ENCODE measurements at regions not wholly inside any gene's neighbourhood (a gene's known extent, or its start where the extent isn't known, plus 50 kb on each side); places are given as distances from the start of the nearest gene placed in this dataset.

DNA sequence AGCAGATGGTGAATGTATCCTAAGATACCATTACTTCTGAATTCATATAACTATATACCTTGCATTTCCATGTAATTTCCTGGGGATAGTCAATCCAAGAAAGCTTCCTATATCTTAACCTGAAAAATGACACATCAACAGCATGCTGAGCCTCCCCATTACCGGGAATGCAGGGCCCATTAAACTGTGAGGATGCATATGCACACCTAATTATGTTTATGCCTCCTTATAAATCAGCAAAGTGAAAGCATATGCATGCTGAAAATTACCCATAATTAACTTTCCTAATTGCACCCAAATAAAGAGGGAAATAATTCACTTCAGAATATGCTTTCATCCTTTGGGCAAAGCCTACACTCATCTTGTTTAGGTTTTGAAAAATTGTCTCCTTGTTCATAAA lies 663.0 kb downstream of the KCNA4 start:
- DNase-seq (ENCODE audit: low read depth) = no peak

DNA sequence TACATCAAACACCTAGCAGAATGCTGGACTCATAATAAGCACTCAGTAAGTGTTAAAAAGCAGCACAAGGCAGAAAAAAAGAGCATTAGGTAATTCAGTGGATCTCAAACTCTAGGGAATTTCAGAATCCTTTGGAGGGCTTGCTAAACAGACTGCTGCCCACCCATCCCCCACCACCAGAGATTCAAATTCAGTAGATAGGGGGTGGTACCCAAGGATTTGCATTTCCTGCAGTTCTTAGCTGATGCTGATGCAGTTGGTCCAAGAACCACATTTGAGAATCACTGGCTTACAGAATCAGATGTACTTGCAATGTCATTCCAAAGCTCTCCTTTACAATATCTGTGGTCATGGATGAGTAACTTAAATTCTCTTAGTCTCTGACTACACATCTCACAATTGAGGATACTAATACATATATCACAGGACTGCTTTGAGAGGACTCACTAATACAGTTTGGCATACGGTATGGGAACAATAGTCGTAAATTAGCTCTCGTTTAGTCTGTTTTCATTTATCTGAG lies 664.5 kb downstream of the KCNA4 start:
- no peak for DNase-seq (ENCODE audit: low read depth)

DNA sequence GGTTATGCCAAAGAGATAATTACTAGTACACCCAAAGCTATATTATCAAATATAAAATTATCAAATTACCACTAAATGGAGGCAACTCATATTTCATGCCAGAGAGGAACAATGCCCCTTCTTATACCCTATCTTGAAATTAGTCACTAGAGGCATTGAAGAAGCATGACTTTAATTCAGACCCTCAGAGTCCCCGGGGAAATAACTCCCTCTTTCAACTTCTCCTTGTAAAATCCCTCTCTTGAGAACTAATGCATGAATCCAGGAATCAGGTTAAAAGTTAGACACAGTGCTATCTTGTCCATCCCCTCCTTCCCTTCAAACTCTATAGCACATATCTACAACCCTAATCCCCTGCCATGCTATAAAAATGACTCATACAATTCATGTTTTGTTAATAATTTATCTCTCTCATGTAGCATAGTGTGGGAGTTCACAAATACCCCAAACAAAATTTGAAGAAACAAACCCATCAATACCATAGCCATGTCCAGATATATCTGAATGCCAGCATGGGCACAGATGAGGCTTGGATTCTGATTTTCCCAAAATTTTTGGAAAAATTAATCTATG lies 665.4 kb downstream of the KCNA4 start:
- DNase-seq (ENCODE audit: low read depth) = no peak

DNA sequence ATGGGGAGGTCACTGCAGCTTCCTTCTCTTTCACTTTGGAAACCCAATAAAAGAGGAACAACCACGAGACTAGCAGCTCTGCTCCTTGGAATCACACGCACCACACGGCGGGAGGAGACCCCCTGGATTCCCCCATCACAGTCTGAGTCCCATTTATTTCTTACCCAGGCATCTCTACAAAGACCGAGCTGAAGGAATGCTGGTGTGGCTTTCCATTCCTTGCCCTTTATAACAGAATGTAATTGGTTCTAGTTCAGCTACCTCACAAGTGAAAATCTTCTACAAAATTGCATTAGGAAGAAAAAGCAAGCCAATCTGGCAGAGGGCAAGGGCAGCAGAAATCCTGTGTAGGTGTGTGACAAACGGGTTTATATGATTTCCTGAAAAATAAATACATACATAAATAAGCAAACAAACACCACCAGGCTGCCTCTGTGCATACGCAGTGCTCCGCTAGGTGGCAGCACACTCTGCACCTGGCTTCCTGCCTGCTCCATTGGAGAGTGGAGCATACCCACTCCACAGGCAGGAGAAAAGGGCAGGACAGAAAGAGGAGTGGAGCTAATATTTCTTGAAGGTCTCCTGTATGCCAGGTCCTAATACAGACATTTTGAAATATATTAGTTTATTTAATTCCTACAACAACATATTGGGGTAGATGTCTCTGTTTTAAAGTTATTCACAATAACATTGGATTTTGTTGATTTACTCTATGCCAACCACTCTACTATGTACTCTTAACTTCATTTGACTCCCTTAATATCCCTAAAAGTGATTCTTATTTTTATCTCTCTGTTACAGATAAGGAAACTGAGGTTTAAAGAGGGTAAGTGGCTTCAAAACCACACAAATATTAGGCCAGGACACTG lies 673.1 kb downstream of the KCNA4 start:
- peak; percentile 40 for DNase-seq (ENCODE audit: low read depth)

DNA sequence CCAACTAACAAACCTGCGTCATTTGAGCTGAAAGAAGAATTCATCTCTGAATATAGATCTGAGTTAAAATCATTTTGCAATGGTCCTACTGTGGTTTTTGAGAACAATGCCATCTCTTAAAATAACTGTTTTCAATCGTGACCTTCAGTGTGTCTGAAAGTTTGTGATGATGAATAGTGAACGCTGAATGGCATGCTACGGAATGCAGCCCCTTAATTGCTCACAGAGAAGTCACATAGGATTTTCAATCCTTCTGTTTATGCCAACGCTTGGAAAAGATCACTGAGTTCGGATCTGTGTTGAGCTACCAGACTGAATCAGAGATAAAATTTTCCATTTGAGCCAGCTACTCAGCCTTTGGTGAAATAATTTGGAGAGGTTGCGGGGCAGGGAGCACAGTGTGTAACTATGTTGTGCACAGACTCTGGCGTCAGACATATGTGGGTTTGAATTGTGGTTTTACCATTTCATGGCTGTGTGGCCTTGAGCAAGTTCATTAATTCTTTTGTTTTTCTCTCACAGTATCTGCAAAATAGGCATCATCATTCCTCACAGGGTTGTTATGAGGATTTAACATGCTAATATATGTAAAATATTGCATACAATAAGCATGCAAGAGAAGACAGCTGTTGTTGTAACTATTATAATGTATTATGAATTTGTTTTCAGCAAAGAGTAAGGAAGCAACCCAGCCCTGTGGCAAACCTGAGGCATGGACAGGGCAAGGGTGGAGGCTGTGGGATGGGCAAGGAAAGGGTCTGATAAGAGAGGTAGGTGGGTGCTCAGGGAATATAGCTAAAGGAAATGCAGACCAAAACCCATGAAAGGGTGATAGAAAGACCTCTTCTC lies 679.9 kb downstream of the KCNA4 start:
- no peak for DNase-seq (ENCODE audit: low read depth)

DNA sequence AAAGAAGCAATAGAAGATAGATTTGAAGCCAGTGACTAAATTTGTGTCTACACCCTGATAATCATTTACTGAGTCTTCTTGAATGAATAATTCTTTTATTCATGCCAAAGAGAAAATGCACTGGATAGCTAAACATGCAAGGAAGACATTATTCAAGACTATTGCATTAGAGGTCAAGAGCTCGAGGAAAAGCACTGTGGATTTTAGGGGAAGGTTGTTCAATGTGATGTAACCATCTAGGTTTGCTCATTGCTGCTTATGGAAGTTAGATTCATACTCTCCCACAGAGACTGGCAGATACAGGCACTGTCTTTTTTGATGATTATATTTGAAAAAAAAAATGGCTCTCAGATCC lies 682.1 kb downstream of the KCNA4 start:
- DNase-seq (ENCODE audit: low read depth) = peak; percentile 71

DNA sequence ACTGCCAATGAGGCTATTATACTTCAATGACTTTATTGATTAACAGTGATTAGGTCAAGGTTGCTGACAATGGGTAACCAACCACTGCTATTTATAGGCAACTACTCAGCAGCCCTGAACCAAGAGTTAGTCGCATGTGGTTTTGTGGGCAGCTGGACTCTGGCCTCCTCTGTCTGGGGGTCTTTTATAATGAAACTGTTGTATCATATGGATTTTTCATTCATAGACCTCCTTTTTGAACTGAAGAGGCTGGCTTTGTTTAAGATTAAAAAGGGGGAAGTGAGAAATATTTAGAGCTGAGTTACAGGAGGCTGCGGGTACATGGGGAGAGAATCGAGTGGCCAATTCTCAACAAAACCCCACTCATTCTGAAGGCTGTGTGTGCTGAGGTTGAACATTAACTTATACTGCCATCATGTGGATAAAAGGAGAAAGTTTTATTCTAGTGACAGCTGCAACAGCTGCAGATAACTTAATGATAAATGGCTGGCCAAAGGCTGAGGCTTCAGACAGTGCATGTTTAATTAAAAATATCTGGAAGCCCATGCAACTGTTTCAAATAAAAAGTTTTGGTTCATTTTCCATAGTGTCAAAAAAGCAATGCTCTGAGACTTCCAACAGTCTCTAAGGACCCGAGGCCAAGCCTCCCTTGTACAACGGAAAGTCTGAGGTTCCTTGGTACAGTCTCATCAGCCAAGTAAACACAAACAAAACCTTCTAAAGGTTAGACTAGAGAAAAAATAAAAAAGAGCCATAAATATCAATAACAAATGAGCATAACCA lies 682.6 kb downstream of the KCNA4 start:
- DNase-seq (ENCODE audit: low read depth) = peak; percentile 73

DNA sequence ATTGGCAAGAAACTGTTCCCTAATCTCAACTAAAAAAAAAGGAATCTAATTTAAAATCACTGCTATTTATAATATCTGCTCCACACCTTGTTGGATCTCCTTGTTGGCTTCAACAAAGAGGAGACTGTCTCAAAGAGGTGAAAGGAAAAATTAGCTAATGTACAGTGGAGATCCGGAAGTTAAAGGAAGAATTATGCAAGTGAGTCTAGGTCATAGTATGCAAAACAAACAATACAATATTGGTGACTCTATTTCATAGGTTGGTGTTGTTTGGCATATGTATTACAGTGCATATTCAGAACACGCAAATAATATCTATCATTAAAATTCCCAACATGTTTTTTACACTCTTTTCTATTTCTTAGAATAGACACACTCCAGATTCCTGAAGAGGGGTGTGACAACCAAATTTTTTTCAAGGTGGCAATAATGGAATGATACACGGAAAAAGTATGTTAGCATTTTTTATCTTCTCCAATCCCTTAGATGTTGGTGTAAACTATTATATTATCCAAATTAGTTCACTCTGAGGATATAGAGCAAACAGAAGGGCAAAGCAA lies 685.3 kb downstream of the KCNA4 start:
- DNase-seq (ENCODE audit: low read depth) = no peak

DNA sequence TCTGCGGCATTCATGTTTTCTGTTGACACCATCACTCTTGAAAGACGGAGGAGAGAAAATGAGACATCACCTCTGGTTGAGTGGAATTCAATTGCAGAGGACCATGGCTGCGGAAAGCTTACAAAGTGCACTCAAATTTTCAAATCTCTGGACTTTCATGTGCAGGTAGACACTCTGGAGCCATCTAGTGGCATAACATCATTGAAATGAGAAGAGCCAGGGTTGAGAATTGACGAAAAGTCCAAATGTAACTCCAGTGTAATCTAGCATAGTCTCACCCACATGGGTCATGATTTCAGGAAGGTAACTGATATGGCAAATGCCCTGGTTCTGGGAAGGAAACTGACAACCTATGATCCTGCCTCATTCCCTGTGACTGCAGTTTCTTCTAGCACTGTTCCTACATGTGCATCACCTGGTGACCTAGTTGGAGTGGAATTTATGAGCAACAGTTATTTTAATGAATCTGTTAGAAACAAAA lies 687.8 kb downstream of the KCNA4 start:
- DNase-seq (ENCODE audit: low read depth) = peak; percentile 78

DNA sequence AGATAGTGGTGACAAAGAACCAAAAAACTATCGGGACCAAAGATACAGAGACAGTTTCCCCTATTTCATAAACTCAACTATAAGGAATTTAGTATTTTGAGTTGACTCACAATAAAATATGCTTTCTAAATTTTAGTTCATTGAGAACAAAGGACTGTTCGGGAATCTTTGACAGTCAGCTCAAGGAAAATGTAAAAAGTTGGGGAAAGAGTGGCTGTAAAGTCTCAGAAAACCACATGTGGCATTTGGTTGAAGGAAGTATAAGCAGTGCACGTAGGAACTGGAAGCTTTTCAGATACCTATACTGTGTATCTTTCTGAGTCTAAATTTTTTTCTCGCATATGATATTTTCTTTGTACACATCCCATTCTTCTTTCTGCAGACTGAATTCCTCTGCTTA lies 688.9 kb downstream of the KCNA4 start:
- DNase-seq (ENCODE audit: low read depth) = no peak

DNA sequence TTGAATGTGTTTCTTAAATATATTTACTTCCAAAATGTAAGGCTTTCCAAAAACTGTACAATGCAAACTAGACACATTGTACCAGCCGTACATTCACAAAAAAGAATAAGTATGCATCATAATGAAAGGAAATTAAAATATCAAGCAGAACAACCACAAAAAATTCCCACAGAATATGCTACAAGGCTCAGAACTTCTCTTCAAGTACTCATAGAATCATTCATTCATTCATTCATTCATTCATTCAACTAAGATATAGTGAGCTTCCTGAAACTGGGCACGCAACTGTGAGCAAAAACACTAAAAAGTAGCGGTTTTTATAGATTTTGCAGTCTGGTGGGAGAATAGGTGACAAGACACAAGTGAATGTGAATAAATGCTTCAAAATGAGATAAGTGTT lies 690.1 kb downstream of the KCNA4 start:
- DNase-seq (ENCODE audit: low read depth) = no peak

DNA sequence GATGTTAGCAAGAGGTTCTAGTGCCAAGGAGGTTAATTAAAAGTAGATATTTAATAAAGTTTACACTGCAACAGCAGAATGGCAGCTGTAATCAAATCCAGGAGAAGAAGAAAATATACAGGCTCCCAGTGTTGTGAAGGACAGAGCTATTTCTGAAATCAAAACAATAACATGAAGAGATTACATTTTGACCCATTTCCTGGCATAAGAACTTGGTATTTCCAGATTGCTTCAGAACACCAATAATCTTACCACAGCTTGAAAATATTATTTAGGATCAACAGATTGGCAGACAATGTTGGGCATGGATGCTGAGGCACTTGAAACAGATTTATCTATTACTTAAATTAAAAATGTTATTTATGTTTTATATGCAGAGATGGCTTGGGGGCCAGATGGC lies 692.5 kb downstream of the KCNA4 start:
- no peak for DNase-seq (ENCODE audit: low read depth)

DNA sequence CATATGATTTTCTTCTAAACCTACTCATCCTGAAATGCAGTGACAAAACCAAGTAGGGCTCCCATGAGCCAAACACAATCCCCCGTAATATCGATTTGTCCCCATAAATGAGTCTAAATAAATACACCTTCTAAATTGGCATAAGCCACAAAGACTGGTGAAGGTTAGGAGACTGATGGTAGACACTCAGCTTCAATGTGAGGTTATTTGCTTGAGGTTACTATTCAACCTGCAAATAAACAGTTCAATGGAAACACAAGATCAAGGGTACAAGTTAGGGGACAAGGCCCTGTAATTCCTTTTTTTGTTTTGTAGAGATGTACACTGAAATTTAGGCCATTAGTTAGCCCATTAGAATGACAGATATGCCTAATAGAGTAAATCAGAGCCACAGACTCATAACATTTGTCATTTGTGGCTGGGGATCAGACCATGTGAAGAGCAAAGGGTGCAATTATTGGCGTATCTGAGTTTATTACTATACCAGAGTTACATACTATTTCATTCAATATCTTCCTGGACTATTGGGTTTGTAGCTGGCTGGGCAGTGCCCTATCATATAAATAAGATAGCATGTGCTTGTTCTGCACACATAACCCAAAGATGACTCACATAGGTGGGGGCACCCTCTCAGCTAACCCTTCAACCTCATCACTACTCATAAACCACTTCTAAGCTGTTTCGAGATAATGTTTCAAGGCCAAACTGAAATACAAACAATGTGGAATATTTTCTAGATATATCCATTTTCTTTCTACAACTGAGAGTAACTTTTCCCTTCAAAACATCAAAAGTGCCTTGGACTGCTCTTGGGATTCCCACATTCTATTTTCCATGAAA lies 695.3 kb downstream of the KCNA4 start:
- DNase-seq (ENCODE audit: low read depth) = peak; percentile 84

DNA sequence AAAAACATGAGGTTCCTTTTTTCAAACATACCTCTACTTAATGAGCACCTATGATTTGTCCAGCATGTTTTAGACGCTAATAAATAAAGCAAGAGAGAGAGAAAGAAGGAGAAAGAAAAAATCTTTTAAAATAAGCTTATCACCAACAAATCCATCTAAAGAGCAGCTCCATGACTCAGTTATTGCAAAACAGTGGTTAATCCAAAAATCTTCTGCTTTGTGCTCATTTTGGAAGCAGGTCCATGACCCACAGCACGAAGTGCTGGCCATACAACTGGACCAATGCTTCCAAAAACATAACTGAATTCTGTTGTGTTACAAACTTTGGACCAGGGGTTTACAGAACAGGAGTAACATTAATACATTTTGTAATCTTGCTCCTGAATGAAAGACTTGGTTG lies 696.6 kb downstream of the KCNA4 start:
- DNase-seq (ENCODE audit: low read depth) = no peak

DNA sequence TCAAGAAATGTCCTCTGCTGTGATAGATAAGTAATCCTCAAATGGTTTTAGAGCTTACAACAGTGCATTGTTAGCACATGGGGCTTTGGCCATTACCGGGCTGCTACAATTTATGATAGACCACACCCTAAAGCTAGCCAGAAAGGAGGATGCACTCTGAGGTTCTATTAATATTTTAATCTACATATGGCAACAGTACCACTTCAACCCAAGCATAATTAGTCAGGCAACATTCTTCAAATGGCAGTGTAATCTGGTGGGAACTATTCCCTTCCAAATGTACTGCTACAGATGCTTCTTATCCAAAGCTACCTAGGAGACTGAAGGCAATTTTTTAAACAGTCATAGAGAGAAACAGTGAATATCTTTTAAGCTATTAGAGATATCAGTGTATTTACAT lies 697.6 kb downstream of the KCNA4 start:
- DNase-seq (ENCODE audit: low read depth) = no peak

DNA sequence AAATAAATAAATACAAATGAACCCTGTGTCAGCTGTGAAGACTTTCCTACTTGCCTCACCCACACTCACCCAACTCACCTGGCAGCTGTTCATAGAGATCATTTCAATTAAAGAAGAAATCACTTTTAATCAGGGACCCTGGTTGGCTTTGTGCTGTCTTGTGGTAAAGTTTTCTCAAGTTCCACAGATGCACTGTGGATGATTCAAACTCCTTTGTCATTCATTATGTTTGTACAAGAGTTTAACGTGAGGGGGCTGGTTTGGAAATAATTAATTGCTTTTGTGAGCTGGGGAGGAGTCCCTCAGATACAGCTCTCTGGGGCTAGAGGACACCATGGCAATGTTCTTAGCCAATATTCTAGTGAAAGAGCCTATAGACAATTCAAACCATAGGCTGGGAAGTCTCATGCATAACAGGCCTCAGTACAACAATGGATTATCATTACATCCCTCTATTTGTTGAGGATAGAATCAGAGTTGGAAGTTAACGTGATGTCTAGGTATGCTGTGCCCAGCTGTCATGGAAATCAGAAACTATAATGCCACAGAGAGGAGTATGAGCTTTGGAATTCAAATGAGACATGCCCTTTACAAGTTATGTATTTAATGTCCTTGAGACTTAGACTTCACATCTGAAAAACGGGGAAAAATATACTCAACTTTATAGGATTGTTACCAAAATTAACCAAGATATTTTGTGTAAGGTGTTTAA lies 698.5 kb downstream of the KCNA4 start:
- DNase-seq (ENCODE audit: low read depth) = peak; percentile 94

DNA sequence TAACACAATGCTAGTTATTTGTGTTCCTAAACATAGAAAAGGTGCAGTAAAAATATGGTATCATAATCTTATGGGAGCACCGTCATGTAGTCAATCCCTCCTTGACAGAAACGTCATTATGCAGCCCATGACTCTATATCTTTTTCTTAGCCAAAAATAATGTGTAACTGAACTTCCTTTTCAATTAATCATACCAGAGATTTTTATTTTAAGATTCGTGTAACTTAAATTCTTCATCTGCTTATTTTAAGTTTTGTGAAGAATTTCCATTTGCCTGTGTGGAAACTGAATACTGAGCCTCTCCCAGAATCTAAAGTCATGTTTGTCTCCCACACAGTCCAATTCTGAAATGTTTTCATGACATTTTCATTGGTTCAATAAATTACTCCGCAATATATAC lies 699.1 kb downstream of the KCNA4 start:
- no peak for DNase-seq (ENCODE audit: low read depth)

DNA sequence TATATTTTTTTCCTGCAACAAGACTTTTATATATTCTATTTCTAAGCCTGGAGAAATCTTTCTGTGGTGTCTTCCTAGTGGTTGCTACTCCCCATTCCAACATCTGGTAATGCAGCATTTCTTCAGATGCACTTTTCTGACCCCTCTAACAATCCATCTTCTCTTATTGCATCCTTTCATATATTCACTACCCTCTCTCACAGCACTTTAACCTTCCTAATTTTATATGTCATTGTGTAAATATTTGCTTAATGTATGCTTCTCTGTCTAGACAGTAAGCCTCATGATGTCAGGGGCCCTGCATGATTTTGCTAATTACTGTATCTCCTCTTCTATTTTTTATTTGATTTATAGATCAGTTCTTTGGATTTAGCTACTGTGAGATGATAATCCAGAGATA lies 701.6 kb downstream of the KCNA4 start:
- DNase-seq (ENCODE audit: low read depth) = no peak

DNA sequence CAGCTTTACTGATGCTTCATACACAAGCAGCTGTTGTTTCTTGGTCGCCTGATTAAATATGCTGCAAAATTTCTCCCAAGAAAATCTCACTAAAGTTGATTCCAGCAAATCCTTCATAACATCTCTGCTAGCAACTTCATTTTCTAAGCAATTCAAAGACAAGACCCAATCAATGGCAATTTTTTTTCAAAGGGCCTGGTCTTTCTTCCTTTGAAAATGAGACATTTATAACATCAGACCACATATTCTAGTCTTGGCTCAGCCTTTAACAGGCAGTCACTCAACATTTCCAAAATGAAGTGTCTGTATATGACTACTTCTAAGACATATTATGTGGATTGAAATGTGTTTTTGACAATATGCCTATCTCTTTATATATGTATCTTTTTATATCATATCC lies 702.6 kb downstream of the KCNA4 start:
- no peak for DNase-seq (ENCODE audit: low read depth)

DNA sequence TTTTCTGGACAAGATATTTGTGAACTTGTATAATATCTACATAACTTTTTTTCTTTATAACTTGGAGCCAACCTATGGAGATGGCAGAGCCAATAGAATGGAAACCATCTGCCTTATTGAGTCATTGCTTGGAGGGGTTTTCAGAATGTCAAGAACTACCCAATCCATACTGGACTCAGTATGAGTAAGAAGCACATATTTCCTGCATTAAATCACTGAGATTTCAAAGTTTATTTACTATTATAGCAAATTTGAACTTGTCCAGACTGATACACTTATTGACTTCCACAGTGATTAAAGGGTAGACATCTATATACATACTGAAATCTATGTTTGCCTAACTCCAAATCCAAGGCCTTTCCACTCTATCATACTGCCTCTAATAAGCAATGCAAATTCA lies 704.0 kb downstream of the KCNA4 start:
- no peak for DNase-seq (ENCODE audit: low read depth)

Measured in renal cortical epithelial cell (primary cell).